ENCODE measurements at regions not wholly inside any gene's neighbourhood (a gene's known extent, or its start where the extent isn't known, plus 50 kb on each side); places are given as distances from the start of the nearest gene placed in this dataset.

DNA sequence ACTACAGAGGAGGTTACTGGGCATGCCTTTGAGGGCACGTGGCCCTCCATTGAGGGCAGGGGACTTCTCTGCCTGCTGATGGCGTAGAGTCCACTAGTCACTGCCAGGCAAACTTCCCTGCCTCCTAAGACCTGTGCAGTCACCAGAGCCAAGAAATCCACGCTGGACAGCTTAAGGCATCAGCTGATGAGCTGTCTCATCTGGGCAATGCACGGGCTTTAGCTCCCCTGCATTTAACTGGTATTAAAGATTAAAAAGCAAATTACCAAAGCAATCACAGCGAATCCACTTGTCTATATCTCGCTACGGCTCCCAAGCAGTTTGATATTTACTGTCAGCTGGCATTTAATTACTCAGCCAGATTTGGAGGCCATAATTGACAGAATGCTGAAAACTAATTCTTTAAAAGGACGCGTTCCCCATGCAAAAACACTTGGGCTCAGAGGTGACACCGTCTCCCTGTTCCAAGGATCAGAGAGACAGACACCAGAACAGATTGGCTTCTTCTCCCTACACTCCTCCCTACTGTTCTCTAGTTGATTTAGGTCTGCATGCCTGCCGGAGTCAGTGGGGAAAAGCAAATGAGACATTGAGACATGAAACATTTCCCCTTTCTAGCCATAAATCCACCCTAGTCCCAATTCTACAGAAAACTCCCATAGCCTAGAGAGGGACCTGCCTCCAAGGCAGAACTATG, 68.5 kb downstream of the SPATA19 start:
- H3K27ac ChIP-seq: no peak overlapping the region
- H3K27me3 ChIP-seq: no peaks in the 10 kb centered on the region
- no peak overlapping the region for H3K4me3 ChIP-seq
- TF ChIP-seq, protein P1, sequence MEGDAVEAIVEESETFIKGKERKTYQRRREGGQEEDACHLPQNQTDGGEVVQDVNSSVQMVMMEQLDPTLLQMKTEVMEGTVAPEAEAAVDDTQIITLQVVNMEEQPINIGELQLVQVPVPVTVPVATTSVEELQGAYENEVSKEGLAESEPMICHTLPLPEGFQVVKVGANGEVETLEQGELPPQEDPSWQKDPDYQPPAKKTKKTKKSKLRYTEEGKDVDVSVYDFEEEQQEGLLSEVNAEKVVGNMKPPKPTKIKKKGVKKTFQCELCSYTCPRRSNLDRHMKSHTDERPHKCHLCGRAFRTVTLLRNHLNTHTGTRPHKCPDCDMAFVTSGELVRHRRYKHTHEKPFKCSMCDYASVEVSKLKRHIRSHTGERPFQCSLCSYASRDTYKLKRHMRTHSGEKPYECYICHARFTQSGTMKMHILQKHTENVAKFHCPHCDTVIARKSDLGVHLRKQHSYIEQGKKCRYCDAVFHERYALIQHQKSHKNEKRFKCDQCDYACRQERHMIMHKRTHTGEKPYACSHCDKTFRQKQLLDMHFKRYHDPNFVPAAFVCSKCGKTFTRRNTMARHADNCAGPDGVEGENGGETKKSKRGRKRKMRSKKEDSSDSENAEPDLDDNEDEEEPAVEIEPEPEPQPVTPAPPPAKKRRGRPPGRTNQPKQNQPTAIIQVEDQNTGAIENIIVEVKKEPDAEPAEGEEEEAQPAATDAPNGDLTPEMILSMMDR (IDR thresholded peaks at IDR 0.05): no peak
- H3K4me1 ChIP-seq: no peaks in the 10 kb centered on the region
- no peak for DNase-seq (ENCODE audit: low spot score)
- no peaks in the 10 kb centered on the region for H3K36me3 ChIP-seq
- peaks cover 0 to 8% of the 10 kb centered on the region in 2 donors for H3K9me3 ChIP-seq

DNA sequence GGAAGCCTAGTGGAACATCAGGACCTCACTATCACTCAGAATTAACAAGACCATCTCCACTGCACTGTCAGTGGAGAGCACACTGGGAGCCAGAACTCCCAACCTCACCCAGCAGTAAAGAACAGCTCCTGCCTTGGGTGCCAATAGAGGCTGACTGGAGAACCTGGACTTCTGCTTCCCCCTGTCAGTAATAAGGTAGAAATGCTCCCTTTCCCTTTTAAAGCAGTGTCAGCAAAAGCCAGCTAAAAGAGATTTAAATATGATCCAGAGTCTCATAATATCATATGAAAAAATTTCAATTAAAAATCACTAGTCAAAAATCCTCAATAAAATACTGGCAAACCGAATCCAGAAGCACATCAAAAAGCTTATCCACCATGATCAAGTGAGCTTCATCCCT, 82.8 kb downstream of the SPATA19 start:
- no peaks in the 10 kb centered on the region for H3K36me3 ChIP-seq
- no peak for DNase-seq (ENCODE audit: low spot score)
- no peaks in the 10 kb centered on the region for H3K27me3 ChIP-seq
- TF ChIP-seq, protein P1 (IDR thresholded peaks at IDR 0.05): no peak
- H3K9me3 ChIP-seq: peaks cover 0 to 25% of the 10 kb centered on the region in 2 donors
- H3K27ac ChIP-seq: no peak overlapping the region
- H3K4me1 ChIP-seq: no peaks in the 10 kb centered on the region
- no peak overlapping the region for H3K4me3 ChIP-seq

DNA sequence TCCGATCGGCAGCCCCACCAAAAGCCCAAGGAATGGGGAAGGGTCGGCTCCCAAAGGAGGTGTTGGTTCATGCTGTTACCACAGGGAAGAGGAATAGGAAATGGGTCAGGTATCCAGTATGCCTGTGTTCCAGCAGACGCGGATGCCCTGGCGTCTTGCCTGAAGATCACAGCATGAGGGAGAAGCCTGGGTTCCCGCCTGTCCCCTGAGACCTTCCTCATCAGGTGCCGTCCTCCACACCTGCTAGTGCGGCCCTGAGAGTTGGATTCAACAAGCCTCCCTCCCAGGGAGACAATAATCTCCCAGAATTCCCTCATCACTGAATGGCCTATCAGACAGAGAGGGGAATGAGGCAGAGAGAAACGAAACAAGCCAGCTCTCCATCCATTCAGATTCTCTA, 92.2 kb downstream of the SPATA19 start:
- no peaks in the 10 kb centered on the region for H3K27me3 ChIP-seq
- DNase-seq (ENCODE audit: low spot score): no peak
- no peaks in the 10 kb centered on the region for H3K36me3 ChIP-seq
- no peak overlapping the region for H3K4me3 ChIP-seq
- no peaks in the 10 kb centered on the region for H3K9me3 ChIP-seq
- TF ChIP-seq, protein P1 (IDR thresholded peaks at IDR 0.05): no peak
- H3K4me1 ChIP-seq: no peaks in the 10 kb centered on the region
- no peak overlapping the region for H3K27ac ChIP-seq

DNA sequence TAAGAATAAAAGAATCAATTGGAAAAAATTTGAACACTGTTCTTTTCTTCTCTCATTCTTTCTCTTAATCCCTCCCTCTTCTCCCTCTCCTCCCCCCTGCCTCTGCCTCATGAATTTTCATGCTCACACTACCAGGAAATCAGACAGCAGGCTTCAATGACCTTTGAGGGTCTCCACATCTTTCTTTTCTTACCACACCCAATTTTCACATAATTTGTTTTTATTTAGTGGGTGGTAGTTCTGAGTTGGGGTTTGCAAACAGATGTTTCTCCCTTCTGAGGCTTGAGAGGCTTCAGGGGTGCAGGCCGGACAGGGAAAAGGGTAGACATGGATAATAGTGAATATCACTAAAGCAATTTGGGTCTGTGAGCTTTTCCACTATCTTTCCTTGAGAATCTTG, 95.5 kb downstream of the SPATA19 start:
- H3K9me3 ChIP-seq: no peaks in the 10 kb centered on the region
- no peak overlapping the region for H3K4me3 ChIP-seq
- H3K27me3 ChIP-seq: no peaks in the 10 kb centered on the region
- H3K4me1 ChIP-seq: no peaks in the 10 kb centered on the region
- TF ChIP-seq, protein P1 (IDR thresholded peaks at IDR 0.05): no peak
- H3K36me3 ChIP-seq: no peaks in the 10 kb centered on the region
- no peak overlapping the region for H3K27ac ChIP-seq
- no peak for DNase-seq (ENCODE audit: low spot score)

DNA sequence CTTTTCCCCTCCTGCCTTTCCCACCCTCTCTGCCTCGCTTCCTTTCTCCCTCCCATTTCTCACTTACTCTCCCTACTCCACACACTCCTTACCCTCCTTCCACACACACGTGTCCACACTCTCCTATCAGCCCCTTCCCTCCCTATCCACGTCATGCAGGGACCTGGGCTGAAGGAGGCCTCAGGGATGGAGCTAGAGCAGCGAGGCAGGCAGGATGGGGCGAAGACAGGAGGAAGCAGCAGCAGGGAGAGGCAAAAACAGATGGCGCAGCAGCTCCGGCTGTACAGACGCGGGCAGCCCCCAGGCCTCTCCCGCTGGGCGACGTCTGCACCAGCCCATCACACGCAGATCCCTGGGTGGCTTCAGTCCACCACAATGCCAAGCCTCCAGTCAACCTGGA, 97.9 kb downstream of the SPATA19 start:
- H3K27ac ChIP-seq: no peak overlapping the region
- H3K4me1 ChIP-seq: no peaks in the 10 kb centered on the region
- no peaks in the 10 kb centered on the region for H3K36me3 ChIP-seq
- H3K27me3 ChIP-seq: no peaks in the 10 kb centered on the region
- no peak for DNase-seq (ENCODE audit: low spot score)
- TF ChIP-seq, protein P1 (IDR thresholded peaks at IDR 0.05): no peak
- H3K4me3 ChIP-seq: no peak overlapping the region
- no peaks in the 10 kb centered on the region for H3K9me3 ChIP-seq

Measured in right atrium auricular region (tissue), 2 donors.